HG02759 (cell line): ENCODE measurements at regions not wholly inside any gene's neighbourhood (a gene's known extent, or its start where the extent isn't known, plus 50 kb on each side); places are given as distances from the start of the nearest gene placed in this dataset.

Source experiments
- ATAC-seq: cut with Tn5 transposase; IDR thresholded peaks from one replicate; pipeline ENCODE4 v1.9.1; 2021; ENCODE audit warnings: mild to moderate bottlenecking, moderate library complexity; ENCODE audit not compliant: unreplicated experiment

DNA sequence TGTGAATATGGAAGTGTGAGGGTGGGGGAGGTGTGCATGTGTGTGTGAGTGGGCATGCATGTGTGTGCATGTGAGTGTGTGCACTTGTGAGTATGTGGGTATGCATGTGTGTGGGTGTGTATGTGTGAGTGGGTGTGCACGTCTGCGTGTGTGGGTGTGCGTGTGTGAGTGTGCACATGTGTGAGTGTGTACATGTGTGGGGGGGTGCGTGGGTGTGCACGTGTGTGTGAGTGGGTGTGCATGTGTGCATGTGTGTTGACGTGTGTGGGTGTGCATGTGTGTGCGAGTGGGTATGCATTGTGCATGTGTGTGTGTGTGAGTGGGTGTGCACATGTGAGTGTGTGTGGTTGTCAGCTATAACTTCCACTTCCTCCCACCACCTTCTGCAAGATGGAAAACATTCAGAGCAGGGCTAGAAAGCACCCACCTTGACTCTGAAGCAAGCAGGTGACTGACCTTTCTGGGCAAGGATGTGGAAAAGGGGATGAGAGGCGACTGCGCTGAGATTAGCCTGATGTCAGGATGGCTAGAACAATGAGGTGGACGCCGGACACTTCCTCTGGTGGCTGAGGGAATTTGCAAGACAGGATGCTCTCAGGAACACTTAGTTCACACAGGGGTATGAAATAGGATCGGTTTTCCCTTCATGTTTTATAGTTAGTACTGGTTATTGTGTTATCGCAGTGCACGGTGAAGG is 103.6 kb downstream of the ACKR3 start:
- ATAC-seq, result no peak

DNA sequence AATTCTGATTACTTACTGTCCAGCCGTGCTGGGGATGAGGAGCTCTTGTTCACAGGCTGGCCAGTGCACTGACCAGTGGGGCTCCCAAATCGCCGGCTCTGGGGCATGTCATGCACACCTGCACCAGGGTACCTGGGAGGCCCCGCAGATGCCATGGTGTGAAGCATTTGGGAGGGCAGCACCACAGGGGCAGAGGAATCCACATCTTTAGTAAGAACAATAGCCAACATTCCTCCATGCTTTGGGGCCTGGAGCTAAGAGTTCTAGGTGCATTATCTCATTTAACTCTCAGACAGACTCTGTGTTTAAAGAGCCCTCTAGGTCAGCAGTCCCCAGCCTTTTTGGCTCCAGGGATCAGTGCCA is 104.2 kb downstream of the ACKR3 start:
- ATAC-seq, result no peak

DNA sequence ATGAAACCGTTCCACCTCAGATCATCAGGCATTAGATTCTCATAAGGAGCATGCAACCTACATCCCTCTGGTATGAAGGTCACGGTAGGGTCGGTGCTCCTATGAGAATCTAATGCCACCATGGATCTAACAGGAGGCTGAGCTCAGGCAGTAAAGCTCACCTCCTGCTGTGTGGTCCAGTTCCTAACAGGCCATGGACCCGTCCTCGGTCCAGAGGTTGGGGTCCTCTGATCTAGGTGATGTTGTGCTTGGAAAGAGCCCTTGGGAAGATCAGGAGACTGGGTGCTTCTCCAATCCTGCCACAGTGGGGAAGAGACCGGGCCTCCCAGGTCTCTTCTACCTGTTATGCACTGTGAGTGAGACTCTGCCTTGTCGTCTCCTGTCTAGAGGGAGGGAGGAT is 104.6 kb downstream of the ACKR3 start:
- ATAC-seq, result no peak

DNA sequence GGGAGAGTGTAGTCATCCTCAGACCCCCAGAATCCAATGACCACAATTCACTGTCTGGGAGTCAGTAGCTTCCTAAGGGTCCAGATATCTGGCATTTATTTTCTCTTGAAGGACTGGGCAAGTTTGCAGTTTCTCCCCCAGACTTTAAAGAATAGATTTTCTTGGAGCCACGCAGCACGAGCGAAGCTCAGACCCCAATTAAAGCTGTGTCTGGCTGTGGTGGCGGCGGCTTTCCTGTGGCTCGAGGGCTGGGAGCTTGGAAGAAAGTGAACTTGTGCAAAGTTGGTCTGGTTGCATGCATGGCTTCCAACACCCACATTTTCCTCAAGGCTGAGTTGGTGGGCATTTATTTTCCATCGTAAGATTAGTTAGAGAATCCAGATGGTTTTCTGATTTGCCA is 105.0 kb downstream of the ACKR3 start:
- ATAC-seq, result no peak

DNA sequence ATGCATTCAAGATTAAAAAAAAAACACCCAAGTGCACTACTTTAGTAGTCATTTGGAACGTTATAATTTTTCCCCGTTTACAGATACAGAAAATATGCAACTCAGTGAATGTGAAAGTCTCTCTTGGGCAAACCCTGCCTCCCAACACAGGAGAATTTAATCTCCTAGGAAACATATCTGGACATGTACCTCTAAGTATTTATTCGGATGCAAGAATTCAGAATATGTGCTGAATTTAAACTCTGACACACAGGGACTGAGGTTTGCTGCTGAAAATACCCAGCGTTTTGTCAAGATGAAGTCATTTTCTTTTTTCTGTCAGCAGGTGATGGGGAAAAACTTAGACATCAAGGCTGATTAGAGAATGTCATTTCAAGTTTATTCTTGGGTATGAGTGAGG is 105.4 kb downstream of the ACKR3 start:
- ATAC-seq, result no peak

DNA sequence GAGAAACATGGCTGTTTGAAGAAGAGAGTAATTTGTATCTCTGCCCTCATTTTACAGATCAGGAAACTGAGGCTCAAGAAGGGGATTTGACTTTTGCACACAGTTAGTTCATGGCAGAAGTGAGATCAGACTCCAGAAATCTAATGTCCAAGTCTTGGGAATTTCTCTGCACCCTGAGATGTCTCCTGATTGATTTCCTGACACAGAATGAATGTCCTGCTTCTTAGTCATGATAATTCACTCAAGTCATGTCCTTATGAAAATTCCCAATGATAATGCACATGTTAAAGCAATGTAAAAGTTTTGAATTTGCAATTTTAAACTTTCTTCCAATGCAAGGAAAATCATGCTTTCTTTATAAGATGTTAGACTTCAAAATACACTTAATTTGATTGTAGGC is 105.9 kb downstream of the ACKR3 start:
- no peak for ATAC-seq

DNA sequence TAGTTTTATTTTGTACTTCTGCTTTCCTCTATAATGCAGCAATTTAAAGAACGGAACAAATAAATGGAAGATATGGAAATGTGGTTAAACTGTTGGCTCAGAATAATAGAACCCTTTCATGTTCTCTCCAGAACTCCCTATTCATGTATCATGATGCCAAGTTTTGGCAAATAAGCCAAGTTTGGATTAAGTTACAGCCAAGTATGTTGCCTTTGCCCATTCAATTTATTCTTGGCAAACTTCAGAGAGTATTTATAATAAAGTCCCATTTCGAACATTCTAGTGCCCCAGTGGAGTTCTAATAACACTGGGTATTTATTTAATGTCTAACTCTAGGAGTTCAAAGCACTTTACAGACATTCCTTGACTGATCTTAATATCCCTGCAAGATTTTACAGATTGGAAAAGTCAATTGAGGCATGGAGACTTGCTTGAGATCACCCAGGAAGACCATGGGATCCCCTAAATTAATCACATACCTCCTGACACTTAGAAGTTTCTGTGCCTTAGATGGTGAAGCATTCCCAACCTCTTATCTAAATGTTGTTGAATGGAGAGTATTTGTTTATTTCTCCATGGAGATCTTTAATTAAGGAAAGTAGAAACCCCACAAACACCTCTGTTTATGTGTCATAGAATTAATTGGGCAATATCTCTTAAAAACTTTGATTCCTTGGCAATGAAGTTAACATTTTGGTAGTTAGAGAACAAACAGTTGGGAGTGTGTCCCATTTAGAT is 106.7 kb downstream of the ACKR3 start:
- no peak for ATAC-seq

DNA sequence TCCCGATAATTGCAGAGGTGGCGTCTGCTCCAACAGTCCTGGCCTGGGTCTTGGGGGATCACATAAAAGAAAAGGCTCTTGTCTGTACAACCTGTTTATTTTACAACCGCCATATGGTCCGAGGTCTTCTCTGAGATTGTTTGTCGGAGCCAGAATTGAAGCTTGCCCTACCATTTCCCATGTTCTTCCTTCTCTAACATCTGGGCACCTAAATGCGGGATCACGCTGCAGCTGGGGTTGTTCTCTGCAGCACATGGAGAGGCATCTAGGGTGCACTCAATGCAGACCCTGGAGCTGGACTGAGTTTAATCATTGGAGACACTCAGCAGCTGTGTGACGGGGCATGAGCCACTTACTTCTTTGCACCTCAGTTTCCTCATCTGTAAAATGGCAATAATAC is 107.7 kb downstream of the ACKR3 start:
- ATAC-seq, result no peak

DNA sequence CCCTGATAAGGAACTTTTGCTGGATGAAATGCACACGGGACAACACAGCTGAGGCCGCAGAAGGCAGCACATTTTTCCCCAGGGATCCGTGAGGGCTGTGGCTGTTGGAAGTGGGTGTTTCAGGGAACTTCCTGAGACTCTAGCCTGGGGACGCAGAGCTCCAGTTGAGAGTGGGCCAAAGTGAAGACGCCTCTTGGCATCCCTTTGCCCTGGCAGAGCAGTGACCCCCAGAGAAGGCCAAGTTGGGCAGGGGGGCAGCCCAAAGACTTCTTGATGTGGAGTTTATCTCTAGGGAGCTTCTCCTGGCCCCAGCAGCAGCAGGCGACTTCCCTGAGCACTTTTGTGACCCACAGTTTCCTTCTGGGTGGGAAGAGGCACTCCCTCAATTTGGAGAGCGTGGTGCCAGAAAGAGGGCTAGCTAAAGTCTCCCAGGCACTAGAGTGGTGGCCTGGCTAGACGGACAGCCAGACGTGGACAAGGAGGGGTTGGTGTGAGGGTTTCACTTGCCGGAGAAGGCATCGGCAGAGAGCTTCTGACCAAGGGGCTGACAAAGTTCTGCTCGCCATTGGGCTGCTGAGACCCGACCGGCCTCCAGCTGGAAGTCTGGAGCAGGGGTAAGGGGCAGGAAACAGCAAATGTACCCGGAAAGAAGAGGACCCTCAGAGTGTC is 108.8 kb downstream of the ACKR3 start:
- ATAC-seq, result no peak

DNA sequence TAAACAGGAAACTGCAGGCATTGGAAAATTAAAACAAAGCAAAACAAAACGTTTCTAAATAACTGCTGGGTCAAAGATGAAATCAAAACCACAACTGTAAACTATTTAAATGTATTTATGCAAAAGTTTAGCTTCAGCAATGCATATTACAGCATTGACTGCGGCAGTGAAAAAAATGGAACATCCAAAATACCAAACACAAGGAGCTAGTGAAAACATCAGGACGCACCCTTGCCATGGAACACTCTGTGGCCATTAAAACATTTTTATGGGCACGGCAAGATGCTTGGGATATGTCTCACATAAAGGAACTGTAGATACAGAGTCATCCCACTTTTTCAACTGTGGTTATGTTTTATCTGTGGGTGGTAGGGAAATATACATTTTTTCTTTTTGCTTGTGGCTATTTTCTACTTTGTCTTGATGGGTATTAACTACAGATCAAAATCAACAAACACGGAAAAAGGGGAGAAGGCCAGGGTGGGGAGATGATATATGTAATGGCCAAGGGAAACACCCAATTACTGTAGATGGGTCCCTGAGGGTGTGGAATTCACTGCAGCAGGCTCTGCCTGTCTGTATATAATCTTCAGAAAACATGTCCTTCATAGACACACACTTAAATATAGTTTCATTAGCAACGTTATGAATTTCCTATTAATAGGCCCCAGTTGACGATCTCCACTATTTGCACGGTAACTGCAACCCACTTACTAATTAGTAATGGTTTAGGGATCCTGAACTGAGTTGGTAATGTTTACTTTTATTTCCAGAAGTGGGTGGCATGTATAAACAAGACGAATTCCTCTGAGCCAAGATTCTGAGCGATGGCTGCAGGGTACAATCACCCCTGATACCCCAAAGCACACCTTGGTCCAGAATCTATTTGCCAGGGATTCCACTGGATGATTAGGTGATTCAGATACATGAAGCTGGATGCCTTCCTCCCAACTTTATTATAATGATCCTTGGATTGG is 110.5 kb downstream of the ACKR3 start:
- no peak for ATAC-seq

DNA sequence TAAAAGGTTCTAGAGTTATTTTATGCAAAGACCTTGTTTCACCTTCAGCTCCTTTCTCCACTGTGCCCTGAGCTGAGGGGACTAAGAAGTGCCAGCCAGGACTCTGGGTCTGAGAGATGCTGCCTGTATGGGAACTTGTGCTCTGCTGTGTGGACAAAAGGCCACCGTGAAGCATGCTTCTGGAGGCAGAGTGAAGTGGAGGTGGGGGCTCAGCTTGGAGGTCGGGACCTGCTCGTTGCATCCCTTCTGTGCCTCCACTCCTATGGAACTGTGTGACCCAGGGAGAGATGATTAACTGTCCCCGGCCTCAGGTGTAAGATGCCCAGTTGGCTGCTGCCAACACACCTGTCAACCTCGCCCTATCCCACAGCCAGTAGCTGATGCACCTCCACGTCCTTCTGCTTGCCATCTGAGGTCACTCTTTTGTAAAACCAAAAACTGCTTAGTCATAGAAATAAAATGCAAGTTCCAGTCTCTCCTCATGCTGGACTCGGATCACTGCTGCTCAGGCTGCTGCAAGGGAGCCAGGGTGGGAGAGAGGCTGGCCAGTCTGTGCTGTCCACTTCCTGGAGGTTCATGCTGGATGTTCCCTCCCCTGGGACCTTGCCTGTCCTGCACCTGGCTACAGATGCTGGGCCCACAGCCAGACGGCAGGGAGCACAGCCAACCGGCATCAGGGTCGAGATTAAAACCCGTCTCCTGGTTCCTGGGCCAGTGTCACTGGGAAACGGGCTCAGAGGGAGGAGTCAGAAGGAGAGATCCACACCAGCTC is 113.2 kb downstream of the ACKR3 start:
- no peak for ATAC-seq

DNA sequence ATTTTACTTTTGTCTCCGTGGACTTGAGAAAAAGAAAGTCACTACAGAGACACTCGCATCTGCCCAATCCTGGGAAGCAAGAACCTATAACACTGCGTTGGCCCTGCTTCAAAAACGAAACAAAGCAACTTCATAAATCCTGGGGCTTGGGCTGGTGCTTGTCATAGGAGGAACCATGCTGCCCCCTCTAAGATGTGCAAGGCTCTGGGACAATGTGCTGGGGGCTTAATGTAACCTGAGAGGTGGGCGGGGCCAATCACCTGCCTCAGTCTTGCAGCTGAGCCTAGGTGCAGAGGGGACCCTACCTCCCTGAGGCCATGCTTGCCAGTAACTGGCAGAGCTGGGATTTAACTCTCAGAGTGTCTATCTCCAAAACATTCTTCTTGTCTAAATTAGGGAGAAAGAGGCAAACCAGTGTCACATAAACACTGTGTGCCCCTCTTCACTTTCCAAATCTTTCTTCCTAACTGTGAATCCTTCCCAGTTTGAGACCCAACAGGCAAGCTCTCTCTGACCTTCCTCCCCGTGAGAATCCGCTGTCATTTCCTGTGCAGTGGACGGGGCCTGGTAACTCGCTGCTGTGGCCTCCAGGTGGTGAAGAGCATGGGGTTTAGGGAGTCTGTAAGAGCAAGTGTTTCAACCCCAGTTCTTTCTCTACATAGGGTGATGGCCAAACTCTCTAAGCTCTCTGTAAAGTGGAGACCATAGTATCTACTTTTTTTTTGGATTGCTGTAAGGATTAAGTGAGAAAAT is 115.1 kb downstream of the ACKR3 start:
- ATAC-seq, result no peak

DNA sequence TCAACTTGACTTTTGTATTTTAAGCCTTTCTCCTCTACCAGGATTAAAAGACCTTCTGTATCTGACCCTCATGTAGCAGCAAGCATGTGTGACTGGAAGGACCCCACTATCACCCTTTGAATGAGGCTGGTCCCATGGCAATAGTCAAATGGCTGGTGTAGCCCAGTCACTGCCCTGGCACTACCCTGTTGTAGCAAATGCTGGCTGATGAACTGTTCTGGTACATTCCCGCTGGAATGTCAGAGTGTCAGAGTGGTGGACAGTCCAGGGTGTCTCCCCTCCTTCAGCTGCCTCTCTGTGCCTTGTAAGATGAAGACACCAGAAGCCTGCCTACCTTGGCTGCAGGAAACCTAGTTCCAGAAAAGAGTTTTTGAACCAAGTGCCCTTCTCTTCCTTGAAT is 115.7 kb downstream of the ACKR3 start:
- ATAC-seq, result no peak

DNA sequence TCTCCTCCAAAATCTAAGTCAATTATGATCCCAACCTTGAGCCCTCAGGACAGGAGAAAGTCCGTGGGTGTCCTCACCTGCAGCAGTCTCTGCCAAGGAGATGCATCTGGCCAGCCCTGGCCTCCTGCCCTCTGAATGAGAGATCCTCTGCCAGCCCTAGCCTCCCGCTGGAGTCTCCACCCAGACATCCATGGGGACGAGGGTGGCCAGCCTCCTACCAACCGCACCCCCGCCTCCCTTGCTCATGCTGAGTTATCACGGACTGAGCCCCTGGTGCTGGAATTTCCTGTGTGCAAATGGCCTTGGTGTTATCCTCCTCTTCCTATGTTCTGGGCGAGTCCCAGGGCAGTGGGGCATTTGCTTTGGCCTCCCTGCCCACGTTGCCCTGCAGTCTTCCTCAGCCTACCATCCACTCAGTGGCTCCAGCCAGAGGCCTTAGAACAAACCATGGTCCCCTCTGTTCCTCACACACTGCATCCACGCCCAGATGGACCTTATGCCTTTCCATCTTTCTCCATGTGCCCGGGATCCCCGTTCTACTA is 116.4 kb downstream of the ACKR3 start:
- ATAC-seq, result no peak

DNA sequence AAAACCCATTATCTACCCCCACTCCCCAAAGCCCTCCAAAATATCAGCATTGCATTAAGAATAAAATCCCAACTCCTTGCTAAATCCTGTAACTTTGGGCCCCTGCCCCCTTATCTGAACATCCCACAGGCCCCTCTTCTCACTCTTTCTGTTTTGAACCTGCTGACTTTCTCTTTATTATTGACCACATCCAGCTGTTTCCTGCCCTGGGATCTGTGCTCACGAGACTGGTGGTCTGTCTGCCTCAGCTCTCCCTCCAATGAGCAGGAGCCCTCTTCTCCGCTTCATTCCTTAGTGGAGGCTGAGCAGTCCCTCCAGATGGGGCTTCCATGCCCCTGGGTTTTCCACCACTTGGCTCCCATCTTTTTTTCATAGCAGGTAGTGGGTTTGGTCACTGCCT is 116.9 kb downstream of the ACKR3 start:
- ATAC-seq, result no peak

DNA sequence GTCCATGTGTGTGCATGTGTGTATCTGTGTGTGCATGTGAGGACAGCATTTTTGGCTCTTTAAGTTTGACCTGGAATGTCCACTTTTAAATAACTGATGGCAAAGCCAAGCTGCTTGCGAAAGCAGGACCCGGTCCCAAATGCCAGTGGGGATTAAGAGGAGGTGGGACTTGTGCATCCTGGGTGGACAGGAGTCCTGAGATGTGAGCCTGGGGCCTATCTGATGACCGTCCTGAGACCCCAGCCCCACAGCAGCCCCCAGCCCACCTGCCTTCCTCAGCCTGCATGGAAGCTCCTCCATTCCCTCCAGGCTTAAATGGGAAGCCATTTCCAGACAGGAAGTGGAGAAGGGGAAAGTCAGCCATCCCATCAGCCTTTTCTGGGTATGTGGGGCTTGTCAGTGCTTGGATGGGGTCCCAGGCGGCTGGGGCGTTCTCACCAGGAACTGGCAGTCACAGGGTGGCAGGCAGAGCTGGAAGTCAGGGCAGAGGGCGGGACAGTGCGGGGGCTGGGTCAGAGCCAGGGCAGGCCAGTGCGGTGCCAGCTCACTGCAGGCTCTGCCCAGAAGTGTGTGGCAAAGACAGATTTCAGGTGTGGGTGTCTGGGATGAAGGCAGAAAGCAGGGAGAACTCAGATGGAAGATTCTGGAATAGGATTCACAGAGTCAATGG is 117.8 kb downstream of the ACKR3 start:
- ATAC-seq, result no peak

DNA sequence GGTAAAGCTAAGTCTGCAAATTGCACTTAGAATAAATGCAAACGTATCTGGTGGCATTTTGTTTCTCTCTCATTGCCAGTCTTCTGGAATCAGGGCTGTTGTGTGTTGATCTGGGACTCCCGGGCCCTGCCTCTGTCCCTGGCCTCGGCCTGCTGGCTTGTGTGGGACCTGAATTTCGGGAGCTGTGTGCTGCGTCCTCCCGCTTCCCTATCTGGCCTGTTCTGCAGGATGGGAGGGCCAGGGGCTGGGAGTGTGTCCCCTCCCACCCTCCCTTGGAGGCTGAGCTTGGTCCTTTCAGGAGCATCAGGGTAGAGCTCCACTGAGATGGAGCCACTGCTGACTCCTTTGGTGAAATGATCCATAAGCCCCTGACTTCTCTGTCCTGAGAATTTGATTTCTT is 118.5 kb downstream of the ACKR3 start:
- ATAC-seq, result no peak

DNA sequence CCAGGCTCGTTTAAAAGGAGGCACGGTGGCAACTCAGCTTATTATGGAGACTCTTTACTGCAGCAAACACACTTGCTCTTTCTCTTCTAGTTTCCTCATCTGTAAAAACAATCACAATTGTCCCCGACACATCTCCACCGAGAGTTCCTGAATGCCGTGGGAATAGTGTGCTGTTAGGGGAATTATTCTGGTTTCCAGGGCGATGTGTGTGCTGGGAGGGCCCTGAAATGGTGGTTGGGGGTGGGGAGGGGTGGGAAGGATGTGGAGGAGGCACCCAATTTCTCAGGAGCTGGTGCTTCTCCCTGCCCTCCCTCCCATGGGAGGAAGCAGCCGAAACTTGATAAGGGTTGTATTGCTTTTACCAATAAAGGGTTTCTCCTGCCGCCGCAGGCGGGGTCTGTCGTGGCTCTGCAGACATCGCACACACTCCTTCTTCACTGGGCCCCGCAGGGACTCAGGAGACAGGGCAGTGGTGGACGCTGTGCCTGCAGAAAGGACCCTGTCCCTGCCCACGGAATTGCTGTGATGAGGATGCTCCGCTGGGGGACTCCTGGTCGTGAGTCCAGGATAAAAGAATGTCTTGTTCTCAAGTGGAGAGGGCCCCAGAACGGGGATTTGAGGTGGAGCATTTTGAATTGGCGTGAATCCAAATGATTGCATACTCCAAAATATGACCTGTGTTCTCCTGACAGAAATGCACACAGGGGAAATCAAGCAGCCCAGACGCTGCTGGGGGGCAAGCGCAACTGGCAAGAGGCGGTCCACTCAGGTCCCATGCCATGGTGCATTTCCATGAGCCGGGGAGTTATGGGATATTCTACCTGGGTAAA is 119.2 kb downstream of the ACKR3 start:
- no peak for ATAC-seq
